Spleen (tissue), 7 donors: ENCODE measurements at regions not wholly inside any gene's neighbourhood (a gene's known extent, or its start where the extent isn't known, plus 50 kb on each side); places are given as distances from the start of the nearest gene placed in this dataset.

Source experiments
- CTCF ChIP-seq, 11 experiments: fragments of 200-600 bp in 7 of 11; fragments of 450-650 bp in 4 of 11; sonication (generic) in 4 of 11; IDR thresholded peaks in 8 of 11; conservative IDR thresholded peaks in 3 of 11; 1 replicate in 7 of 11; 2 replicates in 4 of 11; pipeline versions ENCODE4 v1.4.0 to v1.8.0; 2016 to 2021; ENCODE audit warnings: antibody characterized with exemption in 11 of 11, inconsistent platforms in 4 of 11, mild to moderate bottlenecking in 1 of 11
- POLR2A ChIP-seq, 3 donors: fragments of 450-650 bp; IDR thresholded peaks; one replicate each; pipeline ENCODE4 v1.5.1; 2017; ENCODE audit warnings: antibody characterized with exemption in 3 of 3, mild to moderate bottlenecking in 1 of 3
- POLR2AphosphoS5 ChIP-seq, 3 donors: sonication (generic); formaldehyde crosslinking; IDR thresholded peaks; one replicate each; pipeline ENCODE4 v1.5.1; 2017; ENCODE audit warnings: antibody characterized with exemption in 3 of 3
- donor health status: DM: no; HTN: no; CAD: no; lungs with moderate emphysema.
- donor health status: DM: no; HTN: no; CAD: no.
- donor health status: DM: no; HTN: no; CAD: no.

DNA sequence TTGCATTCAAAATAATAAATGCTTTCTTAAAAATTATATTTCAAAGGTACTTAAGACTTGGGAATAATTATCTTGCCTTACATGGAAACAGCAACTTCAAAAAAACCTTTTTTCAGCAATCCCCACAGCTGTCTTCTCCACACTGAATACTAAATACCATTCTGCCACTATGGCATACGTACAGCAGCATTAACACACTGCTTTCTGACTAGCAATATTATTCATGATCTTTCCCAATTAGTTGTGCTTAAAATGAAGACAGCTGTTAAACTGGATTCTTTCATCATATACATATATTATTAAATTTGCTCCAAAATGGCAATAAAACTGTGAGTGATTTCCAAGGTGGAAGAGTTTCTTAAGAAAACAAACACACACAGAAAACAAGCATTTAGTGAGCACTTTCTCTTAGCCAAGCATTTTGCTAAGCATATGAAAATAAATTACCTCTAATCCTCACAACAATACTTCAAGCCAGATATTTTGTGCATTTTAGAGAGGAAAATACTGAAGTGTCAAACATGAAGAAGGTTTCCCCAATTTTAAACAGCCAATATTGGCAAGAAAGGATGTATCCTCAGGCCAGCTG lies 609.5 kb downstream of the SLITRK1 start:
- TF ChIP-seq POLR2AphosphoS5 (IDR thresholded peaks at IDR 0.05), result no peak
- no peak for TF ChIP-seq CTCF (IDR thresholded peaks at IDR 0.05 in 8 of 11, conservative IDR thresholded peaks at IDR 0.05 in 3 of 11)
- no peak for TF ChIP-seq POLR2A (IDR thresholded peaks at IDR 0.05)
